ENCODE measurements at regions not wholly inside any gene's neighbourhood (a gene's known extent, or its start where the extent isn't known, plus 50 kb on each side); places are given as distances from the start of the nearest gene placed in this dataset.

- TF ChIP-seq EZH2phosphoT487 (IDR thresholded peaks at IDR 0.05; ENCODE audit: low read length), result no peak
- TF ChIP-seq EZH2 (optimal IDR thresholded peaks at IDR 0.05; ENCODE audit: low read depth, low read length), result no peak
- TF ChIP-seq CTCF (IDR thresholded peaks at IDR 0.05; ENCODE audit: low read length), result no peak
- no peak overlapping the region for H3K27ac ChIP-seq (ENCODE audit: low read length)
- H3K9ac ChIP-seq (ENCODE audit: low read length), result no peak overlapping the region
- H3K9me2 ChIP-seq (replicated peaks; ENCODE audit: insufficient read depth, low read length), result no peaks in the 10 kb centered on the region
- H3F3A ChIP-seq (ENCODE audit: insufficient read depth, low read length), result no peaks in the 10 kb centered on the region
- H3K9me3 ChIP-seq (replicated peaks; ENCODE audit: insufficient read depth, low read length), result no peaks in the 10 kb centered on the region
- no peak for DNase-seq
- H3K4me2 ChIP-seq (ENCODE audit: low read depth, low read length), result no peak overlapping the region
- no peaks in the 10 kb centered on the region for H3K79me2 ChIP-seq (ENCODE audit: low read length)
- H3K4me3 ChIP-seq (ENCODE audit: low read length), result no peak overlapping the region
- no peaks in the 10 kb centered on the region for H3K36me3 ChIP-seq (replicated peaks; ENCODE audit: insufficient read depth, low read length)
- H3K4me1 ChIP-seq (ENCODE audit: low read length), result no peaks in the 10 kb centered on the region
- H4K20me1 ChIP-seq (ENCODE audit: insufficient read depth, low read length), result no peaks in the 10 kb centered on the region
- no peak overlapping the region for H2AFZ ChIP-seq (ENCODE audit: low read length)
- no peaks in the 10 kb centered on the region for H3K27me3 ChIP-seq (replicated peaks; ENCODE audit: insufficient read depth, low read length)
These were observed 111.1 kb upstream of the GBE1 start for GRCh38 chr3:81872566-81872965.

- H3K4me2 ChIP-seq (ENCODE audit: low read depth, low read length), result no peak overlapping the region
- TF ChIP-seq EZH2 (optimal IDR thresholded peaks at IDR 0.05; ENCODE audit: low read depth, low read length) (no peak), EZH2phosphoT487 (IDR thresholded peaks at IDR 0.05; ENCODE audit: low read length) (no peak)
- no peaks in the 10 kb centered on the region for H3K9me3 ChIP-seq (replicated peaks; ENCODE audit: insufficient read depth, low read length)
- H3K27ac ChIP-seq (ENCODE audit: low read length), result no peak overlapping the region
- no peaks in the 10 kb centered on the region for H4K20me1 ChIP-seq (ENCODE audit: insufficient read depth, low read length)
- no peak overlapping the region for H2AFZ ChIP-seq (ENCODE audit: low read length)
- no peak overlapping the region for H3K9ac ChIP-seq (ENCODE audit: low read length)
- no peaks in the 10 kb centered on the region for H3K36me3 ChIP-seq (replicated peaks; ENCODE audit: insufficient read depth, low read length)
- no peaks in the 10 kb centered on the region for H3K79me2 ChIP-seq (ENCODE audit: low read length)
- DNase-seq, result no peak
- H3F3A ChIP-seq (ENCODE audit: insufficient read depth, low read length), result no peaks in the 10 kb centered on the region
- no peaks in the 10 kb centered on the region for H3K4me1 ChIP-seq (ENCODE audit: low read length)
- H3K27me3 ChIP-seq (replicated peaks; ENCODE audit: insufficient read depth, low read length), result no peaks in the 10 kb centered on the region
- H3K4me3 ChIP-seq (ENCODE audit: low read length), result no peak overlapping the region
- no peaks in the 10 kb centered on the region for H3K9me2 ChIP-seq (replicated peaks; ENCODE audit: insufficient read depth, low read length)
These were observed 110.1 kb upstream of the GBE1 start for GRCh38 chr3:81871358-81872155.

GRCh38 chr3:81869382-81869781 lies 107.9 kb upstream of the GBE1 start:
- TF ChIP-seq CTCF (IDR thresholded peaks at IDR 0.05; ENCODE audit: low read length) (no peak), EZH2phosphoT487 (IDR thresholded peaks at IDR 0.05; ENCODE audit: low read length) (no peak), EZH2 (optimal IDR thresholded peaks at IDR 0.05; ENCODE audit: low read depth, low read length) (no peak)

GRCh38 chr3:81868597-81868996 lies 107.2 kb upstream of the GBE1 start:
- H3F3A ChIP-seq (ENCODE audit: insufficient read depth, low read length), result no peaks in the 10 kb centered on the region
- no peak overlapping the region for H2AFZ ChIP-seq (ENCODE audit: low read length)
- TF ChIP-seq CTCF (IDR thresholded peaks at IDR 0.05; ENCODE audit: low read length) (no peak), EZH2 (optimal IDR thresholded peaks at IDR 0.05; ENCODE audit: low read depth, low read length) (no peak), EZH2phosphoT487 (IDR thresholded peaks at IDR 0.05; ENCODE audit: low read length) (no peak)
- H3K4me3 ChIP-seq (ENCODE audit: low read length), result no peak overlapping the region
- no peaks in the 10 kb centered on the region for H3K4me1 ChIP-seq (ENCODE audit: low read length)
- H3K9ac ChIP-seq (ENCODE audit: low read length), result no peak overlapping the region
- H3K9me3 ChIP-seq (replicated peaks; ENCODE audit: insufficient read depth, low read length), result no peaks in the 10 kb centered on the region
- H3K9me2 ChIP-seq (replicated peaks; ENCODE audit: insufficient read depth, low read length), result no peaks in the 10 kb centered on the region
- H4K20me1 ChIP-seq (ENCODE audit: insufficient read depth, low read length), result no peaks in the 10 kb centered on the region
- no peak overlapping the region for H3K4me2 ChIP-seq (ENCODE audit: low read depth, low read length)
- H3K36me3 ChIP-seq (replicated peaks; ENCODE audit: insufficient read depth, low read length), result no peaks in the 10 kb centered on the region
- H3K27me3 ChIP-seq (replicated peaks; ENCODE audit: insufficient read depth, low read length), result no peaks in the 10 kb centered on the region
- H3K79me2 ChIP-seq (ENCODE audit: low read length), result no peaks in the 10 kb centered on the region
- no peak overlapping the region for H3K27ac ChIP-seq (ENCODE audit: low read length)
- DNase-seq, result no peak

More at GRCh38 chr3:81869382-81869781, 107.9 kb upstream of the GBE1 start:
- H3K9me3 ChIP-seq (replicated peaks; ENCODE audit: insufficient read depth, low read length), result no peaks in the 10 kb centered on the region
- H2AFZ ChIP-seq (ENCODE audit: low read length), result no peak overlapping the region
- no peak overlapping the region for H3K4me3 ChIP-seq (ENCODE audit: low read length)
- no peaks in the 10 kb centered on the region for H3K27me3 ChIP-seq (replicated peaks; ENCODE audit: insufficient read depth, low read length)
- no peak overlapping the region for H3K4me2 ChIP-seq (ENCODE audit: low read depth, low read length)
- no peak for DNase-seq
- H3K9me2 ChIP-seq (replicated peaks; ENCODE audit: insufficient read depth, low read length), result no peaks in the 10 kb centered on the region
- H3K27ac ChIP-seq (ENCODE audit: low read length), result no peak overlapping the region
- H3K9ac ChIP-seq (ENCODE audit: low read length), result no peak overlapping the region
- no peaks in the 10 kb centered on the region for H3K4me1 ChIP-seq (ENCODE audit: low read length)
- no peaks in the 10 kb centered on the region for H3K36me3 ChIP-seq (replicated peaks; ENCODE audit: insufficient read depth, low read length)
- H3K79me2 ChIP-seq (ENCODE audit: low read length), result no peaks in the 10 kb centered on the region
- no peaks in the 10 kb centered on the region for H3F3A ChIP-seq (ENCODE audit: insufficient read depth, low read length)
- H4K20me1 ChIP-seq (ENCODE audit: insufficient read depth, low read length), result no peaks in the 10 kb centered on the region

All from MM.1S (cell line).